Stimulated activated CD8-positive, alpha-beta memory T cell treated with anti-CD3 and anti-CD28 coated beads, Interleukin-12 subunit alpha, Interleukin-12 subunit beta, amount 100 ng/mL, for 1 hour (primary cell): ENCODE measurements at regions not wholly inside any gene's neighbourhood (a gene's known extent, or its start where the extent isn't known, plus 50 kb on each side); places are given as distances from the start of the nearest gene placed in this dataset.

ENCODE experiments used
- DNase-seq: peaks from one replicate; pipeline ENCODE4 v3.0.0-alpha.2; 2020; ENCODE audit warnings: low read depth

DNA sequence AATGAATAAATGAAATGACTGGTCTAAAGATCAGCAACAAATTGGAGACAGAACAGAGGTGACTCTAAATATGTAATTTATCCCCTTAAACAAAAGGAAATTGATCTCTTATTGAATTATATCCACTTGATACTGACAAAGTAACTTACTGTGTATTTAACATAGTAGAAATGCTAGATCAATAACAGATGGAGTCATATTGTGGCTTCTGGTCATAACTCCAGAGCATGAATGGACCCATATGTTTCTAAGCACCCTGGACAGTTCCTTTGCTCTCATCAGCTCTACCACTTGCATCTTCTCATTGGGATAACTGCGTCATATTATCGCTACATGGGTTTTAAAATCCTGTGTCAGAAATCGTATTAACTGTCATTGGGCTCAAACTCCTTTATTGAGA is 222.3 kb downstream of the ETS1 start:
- no peak for DNase-seq

GRCh38 chr11:128361451-128362020 is 225.8 kb downstream of the ETS1 start:
- DNase-seq = no peak

GRCh38 chr11:128359515-128359914 is 227.8 kb downstream of the ETS1 start:
- no peak for DNase-seq

GRCh38 chr11:128357073-128357472 is 230.3 kb downstream of the ETS1 start:
- DNase-seq = no peak

DNA sequence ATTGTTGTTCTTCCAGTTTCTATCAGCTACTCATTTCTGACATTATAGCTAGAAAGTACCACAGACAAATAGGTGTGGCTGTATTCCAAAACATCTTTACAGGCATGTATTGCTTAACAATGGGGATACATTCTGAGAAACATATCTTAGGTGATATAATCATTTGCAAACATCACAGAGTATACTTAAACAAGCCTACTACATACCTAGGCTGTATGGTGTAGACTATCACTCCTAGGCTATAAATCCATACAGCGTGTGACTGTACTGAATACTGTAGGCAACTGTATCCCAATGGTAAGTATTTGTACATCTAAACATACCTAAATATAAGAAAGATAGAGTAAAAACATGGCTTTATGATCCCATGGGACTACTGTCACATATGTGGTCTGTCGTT is 231.8 kb downstream of the ETS1 start:
- DNase-seq = no peak

DNA sequence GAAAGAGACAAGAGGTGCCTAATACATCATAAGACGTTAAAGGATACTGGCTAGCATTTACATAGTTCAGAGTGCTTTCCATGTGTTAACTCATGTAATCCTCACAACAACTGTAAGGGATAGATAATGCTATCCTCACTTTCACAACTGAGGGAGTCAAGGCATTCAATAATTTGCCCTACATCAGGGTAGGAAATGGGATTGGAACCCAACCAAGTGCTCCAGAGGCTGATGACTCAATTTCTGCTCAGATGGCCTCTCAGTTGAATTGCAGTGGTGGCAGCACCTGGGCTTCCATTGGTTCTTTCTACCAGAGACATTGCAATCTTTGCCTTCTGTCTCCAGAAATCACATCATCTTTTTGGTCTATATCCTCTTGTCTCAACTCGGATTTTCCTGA is 232.9 kb downstream of the ETS1 start:
- DNase-seq = no peak

- no peak for DNase-seq
Measured at GRCh38 chr11:128351168-128351567, 236.2 kb downstream of the ETS1 start.

DNA sequence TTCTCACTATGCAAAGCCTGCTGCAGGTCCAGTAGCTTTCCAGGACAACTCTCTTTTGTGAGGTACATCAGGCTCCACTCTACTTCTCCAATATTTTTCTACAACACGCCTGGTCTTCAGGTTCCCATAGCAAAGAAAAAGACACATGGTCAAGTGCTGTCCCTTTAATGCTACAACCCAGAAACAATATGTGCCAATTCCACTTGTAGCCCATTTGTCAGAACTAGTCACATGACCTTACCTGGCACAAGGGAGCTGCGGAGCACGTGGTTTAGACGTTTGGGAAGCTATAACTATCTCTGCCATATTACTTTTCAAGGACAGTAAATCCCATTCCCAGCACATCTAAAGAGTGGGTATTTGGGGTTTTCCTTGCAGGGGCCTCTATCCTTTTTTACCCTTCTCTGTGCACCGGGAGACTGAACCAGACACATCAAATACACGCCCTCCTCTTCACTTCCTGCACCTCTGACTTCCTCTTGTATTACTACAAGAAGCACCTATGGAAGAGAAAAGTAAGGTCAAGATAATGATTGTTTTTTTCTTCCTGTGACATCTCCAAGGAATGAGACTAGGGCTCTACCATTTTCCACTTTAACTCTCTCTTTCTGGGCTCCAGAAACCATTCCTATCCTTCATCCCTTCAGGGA is 237.6 kb downstream of the ETS1 start:
- DNase-seq = no peak

DNA sequence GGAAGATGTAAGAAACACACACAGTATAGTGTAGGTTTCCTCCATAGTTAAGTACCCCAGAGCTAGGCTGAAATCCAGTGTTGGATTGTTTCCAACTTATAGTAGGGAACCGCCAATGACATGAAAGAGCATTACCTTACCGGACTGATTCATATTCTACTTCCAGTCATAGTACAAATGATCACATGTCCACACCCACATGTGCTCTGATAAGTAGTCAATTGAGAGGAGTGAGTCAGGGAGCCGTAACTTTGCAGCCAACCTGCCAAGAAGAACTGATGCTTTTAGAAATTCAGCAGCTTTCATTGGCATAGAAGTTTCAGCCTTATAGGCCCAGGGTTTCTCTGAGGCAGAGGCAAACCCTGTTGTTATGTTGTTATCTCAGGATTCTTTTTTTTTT is 240.6 kb downstream of the ETS1 start:
- no peak for DNase-seq

DNA sequence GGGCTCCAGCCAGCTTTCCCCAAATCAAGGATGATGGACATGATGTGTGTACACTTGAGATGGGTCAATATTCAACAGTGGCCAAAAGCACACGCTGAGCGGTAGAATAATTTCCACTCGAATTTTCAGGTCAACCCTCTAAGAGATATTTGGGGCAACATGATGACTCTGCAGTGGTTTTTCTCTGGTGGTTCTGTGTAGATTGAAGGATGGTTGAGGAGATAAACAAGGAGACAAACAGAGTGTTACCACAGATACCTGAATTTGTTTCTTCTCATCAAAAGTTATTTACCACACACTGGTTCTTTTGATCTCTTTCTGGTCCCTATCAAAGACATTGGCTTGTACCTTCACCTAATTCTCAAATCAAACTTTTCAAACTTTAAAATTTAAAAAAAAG is 242.0 kb downstream of the ETS1 start:
- DNase-seq = no peak

GRCh38 chr11:128343870-128344269 is 243.5 kb downstream of the ETS1 start:
- no peak for DNase-seq

DNA sequence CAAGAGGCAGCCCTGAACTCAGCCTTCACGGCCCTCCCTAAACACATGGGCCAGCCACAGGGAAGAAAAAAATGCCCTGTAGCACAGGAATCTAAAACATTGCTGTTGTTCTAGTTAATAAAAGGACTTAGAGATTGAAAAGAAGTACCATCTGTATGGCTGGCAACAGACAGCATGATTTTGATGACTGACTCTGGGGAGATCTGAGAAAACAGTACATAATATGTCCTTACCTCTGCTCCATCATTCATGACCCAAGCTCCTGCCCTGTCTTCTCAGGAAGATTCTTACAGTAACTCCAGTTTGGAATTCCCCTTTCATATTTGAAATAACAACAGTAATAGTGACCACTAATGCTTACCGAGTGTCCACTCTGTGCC is 244.2 kb downstream of the ETS1 start:
- DNase-seq = no peak

GRCh38 chr11:128342511-128343134 is 244.7 kb downstream of the ETS1 start:
- DNase-seq = peak; percentile 25

DNA sequence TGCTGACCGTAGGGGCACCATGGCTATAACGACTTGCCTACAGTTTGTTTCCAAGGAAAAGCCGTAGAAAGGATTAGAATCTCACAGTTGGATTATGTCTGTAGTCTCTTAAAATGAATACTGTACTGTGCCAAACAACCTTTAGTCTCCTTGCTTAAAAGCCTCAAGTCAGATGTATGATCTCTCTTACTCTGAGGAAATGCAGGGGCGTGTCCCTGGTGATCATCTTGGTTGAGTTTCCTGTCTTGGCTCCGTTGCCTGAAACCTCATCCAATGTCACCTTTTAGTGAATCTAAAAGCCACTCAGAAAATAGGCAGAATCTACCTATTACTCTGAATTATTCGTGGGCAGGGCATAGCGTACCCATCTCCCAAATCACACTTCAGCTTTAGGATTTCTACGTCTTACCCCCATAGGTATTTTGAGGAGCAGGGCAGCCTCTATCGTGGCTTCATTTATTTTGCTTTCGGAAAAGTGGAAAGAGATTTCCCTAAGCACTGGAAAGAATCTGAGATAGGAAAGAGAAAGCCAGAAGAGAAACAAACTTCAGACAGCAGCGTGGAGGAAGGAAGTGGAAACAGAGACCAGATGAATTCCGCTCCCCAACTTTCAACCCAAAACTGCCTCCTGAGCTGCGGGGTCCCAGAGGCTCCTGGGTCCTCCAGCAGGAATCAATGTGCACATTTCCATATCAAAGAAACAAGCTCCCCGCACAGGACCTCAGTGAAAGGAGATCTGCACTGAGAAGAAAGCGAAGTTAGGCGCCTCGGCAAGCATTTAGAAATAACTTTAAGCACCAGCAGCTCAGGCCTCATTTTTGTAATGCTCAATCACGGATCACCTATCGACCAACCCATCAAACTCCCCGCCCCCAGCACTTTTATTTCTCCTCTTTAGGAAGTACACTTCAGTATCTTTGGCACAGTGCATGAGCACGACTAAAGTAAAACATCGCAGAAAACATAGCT is 245.8 kb downstream of the ETS1 start:
- peak; percentile 41 for DNase-seq

DNA sequence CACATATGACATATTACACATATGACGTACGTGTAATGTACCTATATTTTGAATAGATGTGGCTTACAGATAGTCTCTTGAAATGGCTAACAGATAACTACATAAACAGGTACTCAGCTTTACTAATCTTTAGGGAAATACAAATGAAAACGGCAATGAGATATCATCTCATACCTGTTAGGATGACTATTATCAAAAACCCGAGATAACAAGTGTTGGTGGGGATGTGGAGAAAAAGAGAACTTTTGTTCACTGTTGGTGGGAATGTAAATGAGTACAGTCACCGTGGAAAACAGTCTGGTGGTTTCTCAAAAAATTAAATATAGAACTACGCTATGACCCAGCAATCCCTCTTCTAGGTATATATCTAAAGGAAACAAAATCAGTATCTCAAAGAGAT is 247.6 kb downstream of the ETS1 start:
- DNase-seq = no peak

DNA sequence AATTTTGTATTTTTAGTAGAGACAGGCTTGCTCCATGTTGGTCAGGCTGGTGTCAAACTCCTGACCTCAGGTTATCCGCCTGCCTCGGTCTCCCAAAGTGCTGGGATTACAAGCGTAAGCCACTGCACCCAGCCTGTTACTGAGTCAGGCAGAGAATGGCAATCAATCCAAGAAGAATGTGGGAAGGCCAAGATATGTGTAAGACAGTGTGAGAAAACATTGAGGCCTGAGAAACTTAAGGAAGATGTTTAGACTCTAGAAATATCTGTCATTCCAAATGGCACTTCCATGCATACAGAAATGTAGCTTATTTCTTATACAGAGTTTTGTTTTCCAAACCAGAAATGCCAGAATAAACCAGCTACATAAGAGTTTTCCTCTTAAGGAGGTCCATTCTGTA is 248.5 kb downstream of the ETS1 start:
- DNase-seq = no peak

GRCh38 chr11:128336203-128336602 is 251.2 kb downstream of the ETS1 start:
- no peak for DNase-seq

DNA sequence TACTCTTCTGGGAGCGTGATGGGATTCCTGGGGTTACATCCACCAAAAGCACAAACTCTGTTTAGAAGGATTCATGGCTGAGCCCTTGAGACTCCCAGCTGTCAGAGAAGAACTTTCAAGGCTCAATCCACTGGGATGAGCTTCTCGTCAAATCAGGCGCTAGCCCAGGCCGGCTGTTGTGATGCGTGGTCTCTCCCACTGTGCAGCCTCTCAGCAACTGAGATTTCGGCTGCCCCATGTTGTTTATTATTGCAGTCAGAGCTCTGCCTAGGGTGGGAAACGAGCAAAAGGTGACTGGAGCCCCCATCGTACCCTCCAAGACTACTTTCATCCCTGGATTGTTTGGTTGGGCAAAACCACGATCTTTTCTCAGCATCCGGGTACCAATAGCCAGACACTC is 251.6 kb downstream of the ETS1 start:
- DNase-seq = no peak

DNA sequence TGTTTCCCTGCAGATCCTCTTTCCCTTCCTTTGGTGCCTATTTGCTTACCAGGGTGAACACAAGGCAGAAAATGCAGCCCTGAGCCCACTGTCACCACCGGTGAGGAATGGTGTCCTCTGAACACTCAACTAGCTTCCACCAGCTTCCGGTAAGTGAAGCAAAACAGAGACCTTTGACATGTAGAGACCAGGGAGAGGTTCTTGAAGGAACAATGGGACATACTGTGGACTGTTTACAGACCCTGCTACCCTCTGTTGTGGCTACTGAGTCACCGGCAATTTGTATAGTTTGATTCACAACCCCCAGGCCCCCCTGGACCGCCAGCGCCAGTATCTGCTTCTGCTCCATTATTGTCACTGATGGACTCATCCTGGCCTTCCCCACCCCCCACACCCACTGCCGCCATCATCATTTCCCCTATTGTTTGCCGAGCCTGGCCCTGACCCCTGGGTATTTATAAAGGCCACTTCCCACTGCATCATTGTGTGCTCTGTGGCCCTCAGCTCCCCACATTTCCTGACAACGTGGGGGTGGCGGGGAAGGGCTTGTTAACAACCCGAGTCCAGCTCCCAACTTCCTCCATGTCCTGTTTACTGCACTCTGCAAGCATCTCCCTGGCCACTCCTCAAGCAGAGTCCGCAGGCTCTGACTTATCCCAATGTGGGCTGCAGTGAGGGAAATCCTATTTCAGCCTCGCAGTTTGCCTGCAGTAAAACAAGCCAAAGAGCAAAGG is 252.9 kb downstream of the ETS1 start:
- DNase-seq = no peak

DNA sequence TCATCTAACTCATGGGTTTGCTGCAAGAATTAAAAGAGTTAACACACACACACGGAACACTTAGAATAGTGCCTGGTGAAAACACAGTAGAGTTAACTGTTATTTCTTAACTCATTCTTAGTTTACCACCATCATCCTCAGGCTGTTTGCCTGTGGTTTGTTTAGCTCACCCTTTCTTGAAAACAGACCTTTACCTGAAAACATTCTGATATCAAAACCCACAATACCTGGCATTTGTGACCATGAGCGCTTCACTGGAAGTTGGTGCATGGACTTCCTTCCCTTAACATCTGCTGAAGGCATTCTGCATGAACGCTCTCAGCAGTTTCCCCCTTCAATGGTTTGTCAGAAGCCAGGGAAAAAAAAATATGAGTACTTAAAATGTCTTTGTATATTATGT is 256.0 kb downstream of the ETS1 start:
- no peak for DNase-seq

DNA sequence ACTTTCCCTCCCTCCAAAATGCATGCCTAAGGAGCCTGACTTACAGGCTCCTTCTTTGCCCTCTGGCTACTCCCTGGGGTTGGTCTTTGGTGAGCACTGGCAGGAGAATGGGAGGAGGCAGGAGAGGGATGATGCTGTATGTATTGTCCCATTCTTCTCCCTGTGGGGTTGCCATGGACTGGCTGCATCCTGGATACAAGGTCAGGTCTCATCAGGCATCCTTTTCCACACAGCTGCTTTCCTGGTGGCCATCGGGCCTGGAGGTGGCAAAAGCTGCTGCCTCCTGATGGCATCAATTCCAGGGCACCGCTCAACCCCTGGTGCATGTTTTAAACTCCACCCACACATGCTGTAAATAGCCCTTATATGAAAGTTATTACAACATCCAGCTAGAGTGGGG is 257.2 kb downstream of the ETS1 start:
- no peak for DNase-seq

- no peak for DNase-seq
Measured at GRCh38 chr11:128328955-128329551, 258.3 kb downstream of the ETS1 start.
